ENCODE measurements at regions not wholly inside any gene's neighbourhood (a gene's known extent, or its start where the extent isn't known, plus 50 kb on each side); places are given as distances from the start of the nearest gene placed in this dataset.
"Not testable (repeated sequence)": the region's sequence is repeated elsewhere in the genome, so short reads cannot be mapped to it uniquely, and the experiment has no call there.

GRCh38 chr20:16864963-16865362 lies 116.8 kb downstream of the OTOR start:
- no peak for DNase-seq

- DNase-seq: no peak
These were observed 117.2 kb downstream of the OTOR start for GRCh38 chr20:16865406-16865805.

GRCh38 chr20:16873124-16873523 lies 125.0 kb downstream of the OTOR start:
- not testable (repeated sequence) for DNase-seq

DNA sequence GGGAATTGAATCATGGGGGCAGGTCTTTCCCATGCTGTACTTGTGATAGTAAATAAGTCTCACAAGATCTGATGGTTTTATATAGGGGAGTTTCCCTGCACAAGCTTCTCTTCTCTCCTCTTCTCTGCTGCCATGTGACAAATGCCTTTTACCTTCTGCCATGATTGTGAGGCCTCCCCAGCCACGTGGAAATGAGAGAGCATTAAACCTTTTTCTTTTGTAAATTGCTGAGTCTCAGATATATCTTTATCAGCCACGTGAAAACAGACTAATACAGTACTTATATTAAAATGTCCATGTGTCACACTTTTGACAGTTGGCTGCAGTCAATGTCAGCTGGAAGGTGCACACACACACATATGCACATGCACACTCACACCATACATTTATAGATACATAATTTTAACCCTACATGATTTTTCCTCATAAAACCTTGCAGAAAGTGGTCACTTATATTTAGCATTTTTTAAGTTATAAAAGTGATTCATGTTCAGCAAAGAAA lies 128.9 kb downstream of the OTOR start:
- no peak for DNase-seq

GRCh38 chr20:16885746-16886145 lies 137.6 kb downstream of the OTOR start:
- no peak for DNase-seq

DNA sequence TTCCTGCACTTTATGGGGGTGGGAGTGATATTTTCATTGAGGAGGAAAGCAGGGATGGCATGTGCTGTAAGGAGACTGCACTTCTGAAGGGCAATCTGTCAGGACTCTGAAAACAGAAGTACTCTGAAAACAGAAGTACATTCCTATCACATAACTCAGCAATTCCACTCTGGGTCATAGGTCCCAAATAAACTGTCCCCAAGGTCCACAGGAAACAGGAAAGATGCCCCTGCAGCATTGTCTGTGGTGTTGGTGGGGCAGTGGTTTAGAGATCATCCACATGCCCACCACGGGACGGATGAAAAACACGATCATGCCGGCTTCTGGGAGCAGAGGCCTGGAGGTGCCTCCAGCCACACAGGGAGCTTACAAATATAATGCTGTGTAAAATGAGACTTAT lies 150.3 kb downstream of the OTOR start:
- DNase-seq: no peak

- no peak for DNase-seq
These were observed 154.5 kb downstream of the OTOR start for GRCh38 chr20:16902662-16903061.

DNA sequence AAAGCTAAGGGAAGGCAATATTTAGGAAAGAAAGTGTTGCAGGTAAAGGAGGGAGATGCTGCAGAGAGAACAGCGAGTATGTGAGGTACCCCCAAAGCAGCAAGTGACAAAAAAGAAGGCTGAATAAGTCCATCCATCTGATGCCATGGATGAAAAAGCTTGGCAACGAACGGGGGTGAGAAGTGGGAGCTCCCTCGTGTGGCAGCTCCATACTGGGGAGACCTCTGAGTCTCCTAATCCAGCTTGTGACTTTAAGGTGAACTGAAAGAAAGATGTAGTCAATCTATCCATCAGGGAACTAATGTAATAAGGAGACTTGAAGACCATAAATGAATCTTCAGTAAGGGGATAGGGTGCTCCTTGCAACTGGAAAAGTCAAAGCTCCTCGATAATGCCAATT lies 156.6 kb downstream of the OTOR start:
- no peak for DNase-seq

GRCh38 chr20:16914277-16914676 lies 166.1 kb downstream of the OTOR start:
- DNase-seq: no peak

- no peak for DNase-seq
These were observed 168.0 kb downstream of the OTOR start for GRCh38 chr20:16916165-16916564.

- no peak for DNase-seq
These were observed 169.5 kb downstream of the OTOR start for GRCh38 chr20:16917636-16918035.

GRCh38 chr20:16918366-16918765 lies 170.2 kb downstream of the OTOR start:
- no peak for DNase-seq

GRCh38 chr20:16919841-16920240 lies 171.7 kb downstream of the OTOR start:
- no peak for DNase-seq

DNA sequence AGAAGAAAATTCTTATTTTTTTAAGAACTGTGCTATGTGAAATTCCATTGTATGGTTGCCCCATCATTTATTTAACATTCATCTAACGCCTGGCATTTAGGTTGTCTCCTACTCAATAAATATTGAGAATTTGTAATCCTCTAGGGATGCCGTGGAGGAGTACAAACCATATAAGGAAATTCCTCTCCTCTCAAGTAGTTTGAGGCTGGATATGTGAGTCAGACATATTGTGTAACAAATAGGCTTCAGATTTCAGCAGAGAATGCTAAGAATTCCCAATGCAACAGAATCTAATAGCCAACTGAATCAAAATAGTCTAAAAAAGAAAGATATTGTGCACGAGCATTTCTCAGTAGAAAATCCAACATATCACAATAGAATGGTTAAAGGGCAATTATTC lies 174.7 kb downstream of the OTOR start:
- no peak for DNase-seq

GRCh38 chr20:16926626-16927430 lies 178.7 kb downstream of the OTOR start:
- no peak for DNase-seq

DNA sequence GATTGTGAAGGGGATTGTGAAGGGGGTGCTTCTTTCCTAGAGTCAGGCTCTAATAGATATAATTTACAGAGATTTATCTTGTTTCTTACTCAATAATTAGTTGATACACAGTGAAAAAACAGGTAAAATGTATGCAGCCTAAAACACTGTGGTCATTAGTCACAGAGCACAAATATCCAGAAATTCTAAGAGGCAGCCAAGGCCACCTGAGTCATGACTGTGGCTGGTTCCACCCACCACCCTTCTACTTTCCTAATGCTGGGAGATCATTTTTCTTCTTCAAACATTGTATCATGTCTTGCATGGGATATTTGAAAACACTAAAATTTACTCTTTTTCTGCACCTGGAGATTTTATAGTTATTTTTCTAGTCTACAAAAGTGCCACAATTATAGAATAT lies 181.6 kb downstream of the OTOR start:
- DNase-seq: no peak

- DNase-seq: no peak
These were observed 182.5 kb downstream of the OTOR start for GRCh38 chr20:16930656-16931055.

GRCh38 chr20:16939051-16939450 lies 190.9 kb downstream of the OTOR start:
- DNase-seq: no peak

- DNase-seq: no peak
These were observed 192.5 kb downstream of the OTOR start for GRCh38 chr20:16940701-16941100.

DNA sequence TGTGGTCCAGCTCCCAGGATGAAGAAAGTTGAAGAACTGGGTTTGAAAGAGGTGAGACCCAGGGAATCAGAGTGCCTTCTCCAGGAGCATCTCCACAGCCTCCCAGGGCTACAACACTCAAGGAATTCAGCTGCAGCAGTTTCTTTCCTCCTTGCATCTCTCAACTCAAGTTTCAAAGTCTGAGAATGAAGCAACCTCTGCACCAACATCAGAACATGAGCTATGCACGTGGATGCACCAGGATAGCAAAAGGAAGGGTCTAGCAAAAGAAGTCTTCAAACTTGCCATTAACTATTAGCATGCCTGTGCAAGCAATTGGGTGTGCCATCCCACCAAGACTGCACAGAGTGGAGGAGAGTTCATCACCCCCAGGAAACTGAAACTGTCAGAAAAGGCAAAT lies 193.9 kb downstream of the OTOR start:
- no peak for DNase-seq

- DNase-seq: no peak
These were observed 194.6 kb downstream of the OTOR start for GRCh38 chr20:16942756-16943155.

DNA sequence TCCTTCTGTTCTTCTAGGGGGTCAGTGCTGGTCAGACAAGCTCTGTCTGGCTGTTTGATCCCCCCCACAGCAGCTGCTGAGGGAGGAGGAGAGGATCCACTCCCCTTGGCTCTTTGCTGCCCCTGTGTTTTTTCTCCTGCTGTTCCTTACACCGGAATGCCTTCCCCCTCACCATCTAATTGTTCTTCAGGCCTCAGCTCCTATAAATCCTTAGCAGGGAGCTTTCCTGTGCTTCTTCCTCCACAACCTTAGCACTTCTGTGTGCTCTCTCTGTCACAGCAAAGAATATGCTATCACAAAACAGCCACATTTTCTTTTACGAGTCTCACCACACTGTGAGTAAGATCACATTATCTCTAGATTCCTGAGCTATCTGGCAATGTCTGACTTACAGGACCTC lies 196.6 kb downstream of the OTOR start:
- no peak for DNase-seq

DNA sequence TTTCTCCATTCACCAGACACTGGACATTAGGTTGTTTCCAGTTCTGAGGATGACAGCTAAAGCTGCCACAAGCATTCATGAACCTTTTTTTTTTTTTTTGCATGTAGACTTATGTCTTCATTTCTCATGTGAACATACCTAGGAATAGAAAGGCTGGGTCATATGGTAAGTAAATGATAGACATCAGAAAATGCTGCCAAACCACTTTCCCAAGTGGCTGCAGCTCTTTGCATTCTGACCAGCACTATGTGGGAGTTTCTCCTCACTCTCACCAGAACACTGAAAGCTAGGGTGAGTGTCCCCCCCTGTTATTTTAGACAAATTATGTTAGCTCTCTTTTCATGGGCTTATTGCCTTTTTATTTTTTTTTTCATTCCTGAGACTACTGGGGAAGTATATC lies 197.5 kb downstream of the OTOR start:
- DNase-seq: no peak

- no peak for DNase-seq
These were observed 197.9 kb downstream of the OTOR start for GRCh38 chr20:16946097-16946496.

GRCh38 chr20:16947479-16947878 lies 199.3 kb downstream of the OTOR start:
- no peak for DNase-seq
